Inflammatory macrophage (primary cell): ENCODE measurements at regions not wholly inside any gene's neighbourhood (a gene's known extent, or its start where the extent isn't known, plus 50 kb on each side); places are given as distances from the start of the nearest gene placed in this dataset.
"Not testable (repeated sequence)": the region's sequence is repeated elsewhere in the genome, so short reads cannot be mapped to it uniquely, and the experiment has no call there.

Experiments used
- DNase-seq, 2 donors: peaks; one replicate each; pipeline ENCODE4 v3.0.0-alpha.2; 2020 to 2022

GRCh38 chr4:186847429-186848131, 123.9 kb upstream of the FAT1 start:
- not testable (repeated sequence) for DNase-seq

- DNase-seq = no peak
These were observed 124.8 kb upstream of the FAT1 start for GRCh38 chr4:186848437-186848836.

- no peak for DNase-seq
These were observed 127.8 kb upstream of the FAT1 start for GRCh38 chr4:186851291-186852072.

- DNase-seq = no peak
These were observed 128.4 kb upstream of the FAT1 start for GRCh38 chr4:186852073-186852420.

GRCh38 chr4:186852964-186853391, 129.3 kb upstream of the FAT1 start:
- DNase-seq = no peak

- DNase-seq = no peak
These were observed 130.6 kb upstream of the FAT1 start for GRCh38 chr4:186854256-186854655.

- no peak for DNase-seq
These were observed 131.5 kb upstream of the FAT1 start for GRCh38 chr4:186855111-186855510.

- no peak for DNase-seq
These were observed 134.1 kb upstream of the FAT1 start for GRCh38 chr4:186857793-186858192.

- DNase-seq = no peak
These were observed 134.7 kb upstream of the FAT1 start for GRCh38 chr4:186858355-186858754.

- no peak for DNase-seq
These were observed 135.8 kb upstream of the FAT1 start for GRCh38 chr4:186859420-186859819.

- DNase-seq = no peak
These were observed 137.7 kb upstream of the FAT1 start for GRCh38 chr4:186861317-186861716.

- no peak for DNase-seq
These were observed 148.2 kb upstream of the FAT1 start for GRCh38 chr4:186871856-186872255.

- not testable (repeated sequence) for DNase-seq
These were observed 149.4 kb upstream of the FAT1 start for GRCh38 chr4:186873095-186873494.

- DNase-seq = no peak
These were observed 151.8 kb upstream of the FAT1 start for GRCh38 chr4:186875476-186875875.

- no peak for DNase-seq
These were observed 153.4 kb upstream of the FAT1 start for GRCh38 chr4:186876961-186877626.

GRCh38 chr4:186878203-186878776, 154.6 kb upstream of the FAT1 start:
- no peak for DNase-seq

- no peak for DNase-seq
These were observed 158.0 kb upstream of the FAT1 start for GRCh38 chr4:186881521-186882220.

- no peak for DNase-seq
These were observed 158.6 kb upstream of the FAT1 start for GRCh38 chr4:186882293-186882692.

GRCh38 chr4:186885289-186885688, 161.6 kb upstream of the FAT1 start:
- no peak for DNase-seq

GRCh38 chr4:186886759-186887158, 163.1 kb upstream of the FAT1 start:
- DNase-seq = no peak

GRCh38 chr4:186887291-186887700, 163.6 kb upstream of the FAT1 start:
- DNase-seq = no peak

- no peak for DNase-seq
These were observed 164.1 kb upstream of the FAT1 start for GRCh38 chr4:186887752-186888151.
